ENCODE measurements at regions not wholly inside any gene's neighbourhood (a gene's known extent, or its start where the extent isn't known, plus 50 kb on each side); places are given as distances from the start of the nearest gene placed in this dataset.

DNA sequence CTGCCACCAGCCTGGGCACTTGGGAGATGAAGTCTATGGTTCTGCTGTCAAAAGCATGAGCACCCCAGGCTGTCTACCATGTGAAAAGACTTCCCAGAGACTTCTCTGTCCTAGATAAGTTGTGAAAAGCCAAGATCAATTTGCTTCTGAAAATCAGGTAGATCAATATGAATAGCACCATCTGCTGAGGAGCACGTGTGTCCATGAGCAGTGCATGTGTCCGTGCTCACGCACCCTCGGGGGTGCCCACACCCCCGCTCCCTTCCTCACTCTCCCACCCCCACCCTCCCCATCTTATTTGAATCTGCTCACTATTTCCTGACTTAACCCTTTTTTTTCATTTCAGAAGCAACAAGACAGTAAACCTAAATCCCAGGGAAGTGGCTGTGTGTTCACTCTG, 238.3 kb upstream of the SDK2 start:
- TF ChIP-seq, protein P1, sequence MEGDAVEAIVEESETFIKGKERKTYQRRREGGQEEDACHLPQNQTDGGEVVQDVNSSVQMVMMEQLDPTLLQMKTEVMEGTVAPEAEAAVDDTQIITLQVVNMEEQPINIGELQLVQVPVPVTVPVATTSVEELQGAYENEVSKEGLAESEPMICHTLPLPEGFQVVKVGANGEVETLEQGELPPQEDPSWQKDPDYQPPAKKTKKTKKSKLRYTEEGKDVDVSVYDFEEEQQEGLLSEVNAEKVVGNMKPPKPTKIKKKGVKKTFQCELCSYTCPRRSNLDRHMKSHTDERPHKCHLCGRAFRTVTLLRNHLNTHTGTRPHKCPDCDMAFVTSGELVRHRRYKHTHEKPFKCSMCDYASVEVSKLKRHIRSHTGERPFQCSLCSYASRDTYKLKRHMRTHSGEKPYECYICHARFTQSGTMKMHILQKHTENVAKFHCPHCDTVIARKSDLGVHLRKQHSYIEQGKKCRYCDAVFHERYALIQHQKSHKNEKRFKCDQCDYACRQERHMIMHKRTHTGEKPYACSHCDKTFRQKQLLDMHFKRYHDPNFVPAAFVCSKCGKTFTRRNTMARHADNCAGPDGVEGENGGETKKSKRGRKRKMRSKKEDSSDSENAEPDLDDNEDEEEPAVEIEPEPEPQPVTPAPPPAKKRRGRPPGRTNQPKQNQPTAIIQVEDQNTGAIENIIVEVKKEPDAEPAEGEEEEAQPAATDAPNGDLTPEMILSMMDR (IDR thresholded peaks at IDR 0.05) = no peak
- intact Hi-C loops (cut with micrococcal nuclease) = no loop called here
- H3K27ac Mint-ChIP-seq = no peak overlapping the region
- no peaks in the 10 kb centered on the region for H3K9me3 ChIP-seq (ENCODE audit: control insufficient read depth, insufficient read depth, low read length)
- no peak overlapping the region for H3K4me3 ChIP-seq (ENCODE audit: low read length)
- no peak overlapping the region for H3K27ac ChIP-seq (ENCODE audit: low read length)
- DNase-seq (no peak), ATAC-seq (no peak)
- no peaks in the 10 kb centered on the region for H3K27me3 ChIP-seq (ENCODE audit: control insufficient read depth, insufficient read depth, low read length)
- 52% methylated on average over 5 of the region's 5 CpGs for WGBS (ENCODE audit: insufficient coverage)
- peaks cover 1 to 9% of the 10 kb centered on the region in 2 donors for H3K4me1 Mint-ChIP-seq
- no peaks in the 10 kb centered on the region for H3K4me1 ChIP-seq (ENCODE audit: control insufficient read depth, insufficient read depth, low read length)
- no peaks in the 10 kb centered on the region for H3K36me3 ChIP-seq (ENCODE audit: control insufficient read depth, insufficient read depth, low read length)
- H3K4me3 Mint-ChIP-seq = no peak overlapping the region
- H3K36me3 Mint-ChIP-seq = no peaks in the 10 kb centered on the region
- no peaks in the 10 kb centered on the region for H3K9me3 Mint-ChIP-seq
- peaks cover 0 to 14% of the 10 kb centered on the region in 2 donors for H3K27me3 Mint-ChIP-seq (ENCODE audit: low read depth in 2 of 2)

DNA sequence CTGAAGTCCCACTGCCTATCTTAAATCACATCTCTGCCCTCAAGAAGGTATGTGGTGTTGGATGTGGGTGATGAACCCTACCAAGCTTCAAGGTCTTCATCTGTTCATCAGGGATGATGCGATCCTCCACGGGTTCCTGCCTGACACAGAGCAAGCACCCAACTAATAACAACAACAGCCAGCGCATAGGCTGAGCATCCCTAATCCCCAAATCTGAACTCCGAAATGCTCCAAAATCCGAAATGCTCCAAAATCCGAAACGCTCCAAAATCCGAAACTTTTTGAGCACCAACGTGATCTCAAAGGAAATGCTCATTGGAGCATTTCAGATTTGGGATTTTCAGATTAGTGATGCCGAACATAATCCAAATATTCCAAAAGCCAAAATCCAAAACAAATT, 238.9 kb upstream of the SDK2 start:
- H3K27me3 Mint-ChIP-seq (ENCODE audit: low read depth in 2 of 2) = peaks cover 0 to 14% of the 10 kb centered on the region in 2 donors
- Histone ChIP-seq H3K9me3 (ENCODE audit: control insufficient read depth, insufficient read depth, low read length) (no peaks in the 10 kb centered on the region), H3K4me1 (ENCODE audit: control insufficient read depth, insufficient read depth, low read length) (no peaks in the 10 kb centered on the region), H3K27me3 (ENCODE audit: control insufficient read depth, insufficient read depth, low read length) (no peaks in the 10 kb centered on the region), H3K27ac (ENCODE audit: low read length) (no peak overlapping the region), H3K4me3 (ENCODE audit: low read length) (no peak overlapping the region), H3K36me3 (ENCODE audit: control insufficient read depth, insufficient read depth, low read length) (no peaks in the 10 kb centered on the region)
- TF ChIP-seq, protein P1 (IDR thresholded peaks at IDR 0.05) = no peak
- no peak overlapping the region for H3K4me3 Mint-ChIP-seq
- intact Hi-C loops (cut with micrococcal nuclease) = no loop called here
- no peak overlapping the region for H3K27ac Mint-ChIP-seq
- no peaks in the 10 kb centered on the region for H3K36me3 Mint-ChIP-seq
- no peak for ATAC-seq
- no peaks in the 10 kb centered on the region for H3K9me3 Mint-ChIP-seq
- 90% methylated on average over 10 of the region's 10 CpGs for WGBS (ENCODE audit: insufficient coverage)
- peaks cover 7 to 14% of the 10 kb centered on the region in 2 donors for H3K4me1 Mint-ChIP-seq
- DNase-seq = no peak

DNA sequence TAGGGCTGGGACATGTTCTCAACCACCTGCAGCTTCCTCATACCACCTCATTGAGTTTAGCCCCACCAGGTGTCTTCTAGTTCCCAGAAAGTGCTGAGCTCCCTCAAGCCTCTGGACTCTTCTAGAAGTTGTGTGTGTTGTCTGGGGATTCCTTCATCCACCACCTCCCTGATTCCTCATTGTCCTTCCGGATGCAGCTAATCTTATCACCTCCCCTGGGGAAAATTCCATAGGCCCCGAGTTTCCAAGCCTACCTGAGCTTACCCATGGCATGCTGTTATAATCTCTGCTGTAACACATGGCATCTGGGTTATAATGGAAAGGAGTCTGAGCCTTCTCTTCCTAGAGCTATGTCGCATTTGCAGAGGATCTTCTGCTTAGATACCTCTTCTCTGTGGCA, 243.5 kb upstream of the SDK2 start:
- no peak overlapping the region for H3K4me3 ChIP-seq (ENCODE audit: low read length)
- H3K27me3 ChIP-seq (ENCODE audit: control insufficient read depth, insufficient read depth, low read length) = no peaks in the 10 kb centered on the region
- Mint-ChIP-seq H3K27ac (no peak overlapping the region), H3K27me3 (ENCODE audit: low read depth in 2 of 2) (peaks cover 0 to 10% of the 10 kb centered on the region in 2 donors), H3K9me3 (no peaks in the 10 kb centered on the region), H3K36me3 (no peaks in the 10 kb centered on the region), H3K4me3 (no peak overlapping the region), H3K4me1 (peaks cover 25 to 31% of the 10 kb centered on the region in 2 donors)
- 81% methylated on average over 2 of the region's 3 CpGs for WGBS (ENCODE audit: insufficient coverage)
- TF ChIP-seq, protein P1 (IDR thresholded peaks at IDR 0.05) = no peak
- ATAC-seq (no peak), DNase-seq (no peak)
- H3K9me3 ChIP-seq (ENCODE audit: control insufficient read depth, insufficient read depth, low read length) = no peaks in the 10 kb centered on the region
- intact Hi-C loops (cut with micrococcal nuclease) = no loop called here
- H3K27ac ChIP-seq (ENCODE audit: low read length) = no peak overlapping the region
- H3K36me3 ChIP-seq (ENCODE audit: control insufficient read depth, insufficient read depth, low read length) = no peaks in the 10 kb centered on the region
- peaks cover 14% of the 10 kb centered on the region for H3K4me1 ChIP-seq (ENCODE audit: control insufficient read depth, insufficient read depth, low read length)

DNA sequence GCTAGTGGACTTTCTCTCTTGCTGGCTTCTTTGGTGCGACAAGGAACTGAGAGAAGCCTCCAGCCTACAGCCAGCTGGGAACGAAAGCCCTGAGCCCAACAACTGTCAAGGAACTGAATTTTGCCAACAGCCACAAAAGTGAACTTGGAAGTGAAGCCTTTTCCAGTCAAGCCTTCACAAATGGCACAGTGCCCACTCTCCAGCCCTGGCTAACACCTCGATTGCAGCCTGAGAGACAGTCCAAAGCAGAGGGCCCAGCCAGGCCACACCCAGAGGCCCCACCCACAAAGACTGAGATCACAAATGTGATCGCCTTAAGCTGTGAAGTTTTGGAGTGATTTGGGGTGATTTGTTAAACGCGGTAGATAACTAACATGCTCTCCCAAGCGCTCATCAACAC, 244.6 kb upstream of the SDK2 start:
- ATAC-seq = no peak
- peaks cover 0 to 10% of the 10 kb centered on the region in 2 donors for H3K27me3 Mint-ChIP-seq (ENCODE audit: low read depth in 2 of 2)
- Histone ChIP-seq H3K4me3 (ENCODE audit: low read length) (no peak overlapping the region), H3K27me3 (ENCODE audit: control insufficient read depth, insufficient read depth, low read length) (no peaks in the 10 kb centered on the region), H3K9me3 (ENCODE audit: control insufficient read depth, insufficient read depth, low read length) (no peaks in the 10 kb centered on the region), H3K4me1 (ENCODE audit: control insufficient read depth, insufficient read depth, low read length) (peaks cover 14% of the 10 kb centered on the region), H3K36me3 (ENCODE audit: control insufficient read depth, insufficient read depth, low read length) (no peaks in the 10 kb centered on the region), H3K27ac (ENCODE audit: low read length) (no peak overlapping the region)
- intact Hi-C loops (cut with micrococcal nuclease) = no loop called here
- H3K9me3 Mint-ChIP-seq = no peaks in the 10 kb centered on the region
- peak overlapping the region in 1 of 2 donors; percentile 18 for H3K27ac Mint-ChIP-seq
- H3K4me3 Mint-ChIP-seq = peak overlapping the region; percentile 30
- H3K36me3 Mint-ChIP-seq = no peaks in the 10 kb centered on the region
- TF ChIP-seq, protein P1 (IDR thresholded peaks at IDR 0.05) = no peak
- WGBS (ENCODE audit: insufficient coverage) = 86% methylated on average over 7 of the region's 7 CpGs
- no peak for DNase-seq
- H3K4me1 Mint-ChIP-seq = peaks cover 34 to 39% of the 10 kb centered on the region in 2 donors
